HG03066 (cell line): ENCODE measurements at regions not wholly inside any gene's neighbourhood (a gene's known extent, or its start where the extent isn't known, plus 50 kb on each side); places are given as distances from the start of the nearest gene placed in this dataset.

ENCODE experiments used
- ATAC-seq: cut with Tn5 transposase; IDR thresholded peaks from one replicate; pipeline ENCODE4 v1.9.1; 2021; ENCODE audit warnings: low read depth; ENCODE audit not compliant: unreplicated experiment

DNA sequence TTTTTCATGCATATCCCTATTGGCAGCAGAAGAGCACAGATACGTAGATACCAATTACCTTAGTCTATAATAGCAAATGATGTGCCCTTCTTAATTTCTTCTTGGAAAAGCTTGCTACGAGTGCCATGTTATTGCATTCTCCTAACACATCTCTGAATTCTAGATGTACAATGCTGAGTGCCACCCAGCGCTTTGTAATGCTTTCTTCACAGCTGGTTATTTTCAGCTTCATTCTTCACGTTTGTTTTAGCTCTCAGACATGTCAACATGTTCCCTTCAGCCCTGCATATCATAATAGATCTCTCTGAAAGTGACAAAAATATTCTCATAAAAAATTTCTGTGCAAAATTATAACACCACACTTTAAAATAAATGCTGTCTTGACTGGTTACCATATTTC, 981.2 kb downstream of the TTLL7 start:
- ATAC-seq, result no peak

DNA sequence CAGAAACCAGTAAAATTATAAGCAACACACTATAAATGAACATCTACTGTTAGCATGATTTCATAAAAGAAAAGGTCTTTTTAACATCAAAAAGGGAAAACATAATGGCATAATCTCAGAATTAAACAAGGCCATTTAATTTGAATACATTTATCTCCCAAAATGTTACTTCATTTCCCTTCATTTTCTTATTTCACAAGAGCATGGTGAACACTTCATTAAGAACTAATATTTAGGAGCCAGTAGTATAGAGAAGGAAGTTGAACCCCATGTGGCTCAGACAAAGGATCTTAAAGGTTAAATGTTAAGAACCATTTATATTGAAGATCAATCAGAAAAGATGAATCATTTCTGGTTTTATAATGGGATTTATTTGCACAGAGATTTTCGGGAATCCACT, 981.7 kb downstream of the TTLL7 start:
- no peak for ATAC-seq

DNA sequence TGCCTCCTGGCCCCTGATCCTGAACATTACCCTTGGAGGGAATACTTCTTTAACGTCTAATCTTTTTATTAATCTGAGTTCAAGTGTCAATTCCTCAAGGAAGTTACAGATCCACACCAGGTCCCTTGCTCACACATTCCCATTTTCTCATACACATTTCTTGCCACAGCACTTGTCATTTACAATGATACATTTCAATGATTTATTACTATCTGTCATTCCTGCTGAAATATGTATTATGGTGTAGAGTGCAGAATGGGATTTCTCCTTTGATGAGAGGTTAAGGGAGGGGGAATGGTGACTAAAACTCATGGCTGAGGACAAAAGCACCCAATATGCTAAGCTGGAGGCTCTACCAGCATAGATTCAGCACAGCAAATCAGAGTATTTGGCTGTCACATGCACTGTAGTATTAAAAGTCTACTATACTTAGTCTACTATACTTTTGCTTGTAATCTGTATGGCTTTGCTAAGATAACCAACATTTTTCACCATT, 982.5 kb downstream of the TTLL7 start:
- no peak for ATAC-seq

DNA sequence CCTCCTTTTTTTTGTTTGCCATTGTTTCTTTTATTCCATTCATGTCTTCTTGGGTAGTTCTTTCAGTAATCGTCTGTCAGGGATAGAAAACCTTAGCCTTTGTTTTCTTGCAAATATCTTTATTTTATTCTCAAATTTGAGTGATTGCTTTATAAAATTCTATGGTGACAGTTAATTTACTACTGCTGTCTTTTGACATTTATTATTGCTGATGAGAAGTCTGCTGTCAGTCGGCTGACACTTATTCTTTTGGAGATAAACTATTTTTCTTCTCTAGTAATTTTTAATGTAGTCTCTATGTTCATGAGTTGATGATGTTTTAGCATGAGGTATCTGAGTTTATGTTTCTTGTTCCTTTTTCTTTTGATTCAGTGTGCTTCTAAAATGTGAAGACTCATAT, 983.8 kb downstream of the TTLL7 start:
- no peak for ATAC-seq

DNA sequence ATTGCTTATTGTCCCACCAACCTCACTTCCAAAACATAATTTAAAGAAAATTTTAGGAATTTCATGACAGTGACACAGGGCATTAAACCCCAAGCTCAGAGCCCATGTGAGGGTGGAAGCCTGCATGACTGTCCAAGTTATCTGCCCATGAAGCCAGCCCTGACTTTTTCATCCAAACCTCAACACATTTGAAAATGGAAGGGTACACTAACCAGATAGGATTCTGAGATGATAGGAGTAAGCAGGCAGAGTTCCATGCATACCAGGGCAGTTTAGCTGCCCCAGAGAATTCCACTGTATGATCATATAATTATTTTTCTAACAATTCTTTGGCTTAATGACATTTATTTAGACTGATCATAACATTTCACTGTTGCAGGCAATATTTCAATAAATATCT, 986.0 kb downstream of the TTLL7 start:
- ATAC-seq, result no peak

- no peak for ATAC-seq
These were observed 987.7 kb downstream of the TTLL7 start for GRCh38 chr1:83011265-83011664.

DNA sequence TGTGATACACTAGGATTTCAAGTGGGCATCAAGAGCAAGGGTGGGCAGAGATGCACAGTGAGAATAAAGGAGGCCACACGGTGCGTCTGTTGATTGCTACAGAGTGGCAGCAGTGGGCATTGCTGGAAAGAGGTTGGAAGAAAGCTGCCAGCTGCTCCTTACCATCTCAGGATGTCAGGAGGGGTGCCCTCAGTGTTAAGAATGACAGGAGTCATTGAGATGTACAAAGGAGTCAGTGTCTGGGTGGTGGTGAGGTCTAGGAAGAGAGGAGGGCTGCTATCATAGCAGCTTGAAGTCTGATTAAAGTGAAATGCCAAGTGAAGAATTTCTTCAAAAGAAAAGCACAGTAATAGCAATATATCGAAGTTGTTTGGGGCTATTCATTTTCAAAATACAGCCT, 992.7 kb downstream of the TTLL7 start:
- ATAC-seq, result no peak

- no peak for ATAC-seq
These were observed 998.6 kb downstream of the TTLL7 start for GRCh38 chr1:83000286-83000685.

- ATAC-seq, result no peak
These were observed 1003.0 kb downstream of the TTLL7 start for GRCh38 chr1:82995951-82996350.

- no peak for ATAC-seq
These were observed 1004.2 kb downstream of the TTLL7 start for GRCh38 chr1:82994616-82995263.

DNA sequence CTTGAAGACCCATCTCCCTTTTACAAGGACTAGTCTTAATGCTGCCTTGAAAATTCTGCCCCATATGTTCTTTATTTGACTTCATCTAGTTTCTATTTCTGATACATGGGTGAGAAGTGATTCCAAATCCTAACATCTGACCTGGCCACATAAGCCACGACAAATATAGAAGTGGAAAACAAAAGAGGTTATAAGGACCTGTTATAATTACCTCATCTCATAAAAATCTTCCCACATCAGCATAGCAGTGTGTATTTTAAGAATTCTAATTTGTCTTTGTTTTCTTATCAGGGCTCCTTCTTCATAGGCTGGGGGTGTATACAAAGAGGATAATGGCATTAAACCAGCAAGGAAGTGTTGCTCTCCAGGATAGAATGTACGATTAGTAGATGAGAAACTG, 1007.4 kb downstream of the TTLL7 start:
- ATAC-seq, result no peak

GRCh38 chr1:82979593-82980236, 1019.2 kb downstream of the TTLL7 start:
- ATAC-seq, result peak; percentile 86

DNA sequence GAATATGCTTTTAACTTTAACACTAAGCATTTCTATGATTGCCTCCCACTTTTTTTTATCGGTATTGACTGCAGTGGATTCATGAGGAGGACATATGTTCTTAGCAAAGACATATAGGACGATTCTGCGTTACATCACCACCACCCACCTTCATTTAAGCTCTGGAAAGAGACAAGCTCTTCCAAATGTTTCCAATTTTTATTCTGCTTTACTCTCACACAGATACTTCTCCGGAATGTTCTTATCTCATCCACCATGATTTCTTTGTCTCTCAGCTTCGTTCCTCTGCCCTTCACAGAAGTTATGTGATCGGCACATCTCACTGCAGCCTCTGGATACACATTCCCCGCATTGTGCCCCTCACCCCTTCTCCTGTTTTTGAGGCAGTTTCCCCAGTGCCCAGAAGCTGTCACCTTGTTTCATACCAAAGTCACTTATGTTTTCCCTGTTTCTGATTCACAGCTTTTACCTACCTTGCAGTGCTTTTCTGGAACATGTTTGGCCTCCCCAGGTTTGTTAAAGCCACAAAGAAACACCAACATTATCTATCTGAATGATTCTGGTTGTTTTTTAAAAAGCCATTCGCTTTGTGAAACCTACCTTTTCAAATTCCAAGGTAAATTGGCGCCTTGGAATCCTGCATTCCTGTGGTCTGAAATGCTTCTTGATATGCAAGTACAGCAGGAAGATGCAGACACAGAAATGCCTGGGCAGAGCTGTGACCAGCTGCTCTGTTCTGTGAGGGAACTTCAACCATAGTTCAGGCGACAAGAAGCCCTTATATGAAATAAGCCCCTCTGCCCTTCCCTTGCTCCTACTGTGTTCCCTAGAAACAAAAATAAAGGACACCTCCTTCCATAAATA, 1020.2 kb downstream of the TTLL7 start:
- ATAC-seq, result no peak

GRCh38 chr1:82972841-82973553, 1025.9 kb downstream of the TTLL7 start:
- ATAC-seq, result no peak

- ATAC-seq, result no peak
These were observed 1029.6 kb downstream of the TTLL7 start for GRCh38 chr1:82969340-82969739.

GRCh38 chr1:82962658-82963057, 1036.3 kb downstream of the TTLL7 start:
- no peak for ATAC-seq

GRCh38 chr1:82950606-82951200, 1048.2 kb downstream of the TTLL7 start:
- no peak for ATAC-seq

DNA sequence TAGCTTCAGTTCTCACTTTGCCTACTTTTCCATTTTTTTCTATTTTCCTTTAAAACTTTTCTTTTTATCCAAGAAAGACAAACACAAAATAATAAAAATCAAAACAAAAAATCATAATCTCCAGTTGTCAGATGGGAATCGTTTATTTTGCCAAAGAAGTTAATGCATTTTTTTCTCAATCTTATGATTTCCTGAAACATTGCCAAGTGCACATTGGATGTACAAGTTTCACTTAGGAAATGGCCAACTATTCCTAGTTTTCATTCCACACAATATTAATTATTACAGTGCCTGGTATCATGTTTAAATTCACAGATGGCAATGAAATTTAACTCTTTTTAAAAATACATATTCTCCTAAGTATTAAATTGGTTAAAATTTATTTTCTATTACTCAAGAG, 1050.5 kb downstream of the TTLL7 start:
- no peak for ATAC-seq

DNA sequence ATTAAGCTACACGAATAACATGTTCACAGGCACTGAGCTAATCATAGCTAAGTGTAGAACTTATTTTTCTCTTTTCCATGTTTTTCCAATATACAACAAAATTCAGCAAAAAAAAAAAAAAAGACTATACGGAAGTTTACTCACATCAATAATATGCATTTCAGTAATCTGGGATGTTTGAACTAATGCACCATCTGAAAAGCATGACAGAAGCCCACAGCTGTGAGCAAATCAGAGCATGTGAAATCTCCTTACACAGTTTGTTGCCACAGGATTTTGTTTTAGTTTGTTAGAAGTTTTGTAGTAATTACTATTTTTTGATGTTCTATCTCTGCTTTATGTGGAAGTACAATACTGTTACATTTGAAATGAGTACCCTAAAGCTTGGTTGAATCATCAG, 1051.7 kb downstream of the TTLL7 start:
- ATAC-seq, result no peak

- ATAC-seq, result no peak
These were observed 1052.8 kb downstream of the TTLL7 start for GRCh38 chr1:82946096-82946605.
